Naive thymus-derived CD8-positive, alpha-beta T cell (primary cell): ENCODE measurements at regions not wholly inside any gene's neighbourhood (a gene's known extent, or its start where the extent isn't known, plus 50 kb on each side); places are given as distances from the start of the nearest gene placed in this dataset.

Experiments
- ATAC-seq, 2 donors: fragments of 150-1000 bp; cut with Tn5 transposase in 1 of 2; sonication (Bioruptor Pico), chemical (Tn5 transposase) in 1 of 2; 1 replicate in 1 of 2; 2 replicates in 1 of 2; pipeline ENCODE4 v1.10.0; 2021; ENCODE audit warnings: mild to moderate bottlenecking in 2 of 2, moderate library complexity in 2 of 2
- POLR2A ChIA-PET: fragments of 350-600 bp; sonication (Branson Sonifier 250); formaldehyde crosslinking; loops from one replicate; lab custom pipeline; 2021; ENCODE audit warnings: antibody characterized with exemption; lab: Charles Lee
- DNase-seq, 10 donors: peaks; one replicate each; pipeline versions ENCODE4 v3.0.0 to v3.0.0-alpha.2; 2020 to 2022
- H3K27ac Mint-ChIP-seq, 10 donors: one replicate each; pipeline ENCODE4 v1.8.0; 2020 to 2022; ENCODE audit warnings: mild to moderate bottlenecking in 10 of 10, mixed read lengths in 10 of 10, moderate library complexity in 4 of 10, inconsistent platforms in 1 of 10
- H3K27me3 Mint-ChIP-seq, 5 donors: one replicate each; pipeline ENCODE4 v1.8.0; 2021 to 2022; ENCODE audit warnings: mixed read lengths in 5 of 5
- H3K36me3 Mint-ChIP-seq, 3 donors: one replicate each; pipeline ENCODE4 v1.8.0; 2020 to 2022; ENCODE audit warnings: mixed read lengths in 3 of 3, mild to moderate bottlenecking in 2 of 3, inconsistent platforms in 1 of 3
- H3K4me1 Mint-ChIP-seq, 4 donors: one replicate each; pipeline ENCODE4 v1.8.0; 2021 to 2022; ENCODE audit warnings: mixed read lengths in 4 of 4
- H3K4me3 Mint-ChIP-seq, 10 donors: one replicate each; pipeline ENCODE4 v1.8.0; 2020 to 2022; ENCODE audit warnings: mild to moderate bottlenecking in 10 of 10, mixed read lengths in 10 of 10, moderate library complexity in 6 of 10, inconsistent platforms in 1 of 10
- H3K9me3 Mint-ChIP-seq, 9 donors: one replicate each; pipeline ENCODE4 v1.8.0; 2020 to 2022; ENCODE audit warnings: mixed read lengths in 9 of 9, mild to moderate bottlenecking in 3 of 9, inconsistent platforms in 1 of 9, moderate library complexity in 1 of 9

DNA sequence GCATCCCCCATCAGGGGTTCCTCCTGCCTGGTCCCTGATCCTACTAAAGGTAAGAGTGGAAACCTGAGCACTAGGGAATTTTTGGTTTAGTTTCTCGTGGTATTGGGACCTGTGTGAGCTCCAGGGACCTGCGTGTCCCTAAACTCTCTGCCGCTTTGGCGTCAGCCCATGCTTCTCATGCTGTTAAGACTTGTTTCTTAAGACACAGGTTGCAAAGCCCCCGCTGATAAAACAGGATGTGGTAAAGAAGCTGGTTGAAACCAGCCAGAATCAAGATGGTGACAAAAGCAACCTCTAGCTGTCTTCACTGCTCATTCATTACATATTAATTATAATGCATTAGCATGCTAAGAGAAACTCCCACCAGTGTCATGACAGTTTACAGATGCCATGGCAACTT is 64.6 kb downstream of the LYZL4 start:
- POLR2A ChIA-PET = interaction anchor here (0.5 to 7.1 kb wide), 15 partner anchors 9 to 156 kb away, joined by 3 to 91 read pairs (median 5); partner anchors contain the start of gene VIPR1
- peak; percentile 92 to 93 for ATAC-seq
- peak overlapping the region in 9 of 10 donors; percentile 50 to 83 (median 69) for H3K4me3 Mint-ChIP-seq
- peak overlapping the region in 9 of 10 donors; percentile 88 to 99 (median 97) for H3K27ac Mint-ChIP-seq
- peak in 8 of 10 donors; percentile 2 to 81 (median 46) for DNase-seq
- H3K36me3 Mint-ChIP-seq = peaks cover 0 to 8% (median 5%) of the 10 kb centered on the region in 3 donors
- peaks cover 0 to 14% (median 0%) of the 10 kb centered on the region in 9 donors for H3K9me3 Mint-ChIP-seq
- H3K4me1 Mint-ChIP-seq = peaks cover 33 to 54% (median 47%) of the 10 kb centered on the region in 4 donors
- H3K27me3 Mint-ChIP-seq = peaks cover 0 to 2% (median 0%) of the 10 kb centered on the region in 5 donors

DNA sequence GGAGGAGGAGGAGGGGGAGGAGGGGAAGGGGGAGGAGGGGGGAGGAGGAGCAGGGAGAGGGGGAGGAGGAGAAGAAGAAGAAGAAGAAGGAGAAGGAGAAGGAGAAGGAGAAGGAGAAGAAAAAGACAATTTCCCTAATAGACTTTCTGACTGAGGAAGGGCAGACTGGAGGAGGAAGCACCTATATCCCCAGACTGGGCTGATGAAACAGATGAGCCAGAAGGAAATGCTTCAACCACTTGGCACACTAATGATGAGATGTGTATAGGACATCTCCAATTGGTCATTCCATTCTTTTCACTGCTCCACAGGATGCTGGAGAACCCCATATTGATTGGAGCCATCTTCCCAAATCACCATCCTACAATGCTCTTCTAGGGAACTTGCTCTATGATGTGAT is 69.9 kb downstream of the LYZL4 start:
- peaks cover 11 to 18% (median 15%) of the 10 kb centered on the region in 4 donors for H3K4me1 Mint-ChIP-seq
- DNase-seq (no peak), ATAC-seq (no peak)
- POLR2A ChIA-PET = no interaction called here
- peaks cover 0 to 8% (median 5%) of the 10 kb centered on the region in 3 donors for H3K36me3 Mint-ChIP-seq
- peak overlapping the region in 1 of 10 donors; percentile 18 for H3K27ac Mint-ChIP-seq
- peaks cover 0 to 5% (median 0%) of the 10 kb centered on the region in 5 donors for H3K27me3 Mint-ChIP-seq
- no peak overlapping the region for H3K4me3 Mint-ChIP-seq
- H3K9me3 Mint-ChIP-seq = peaks cover 0 to 14% (median 0%) of the 10 kb centered on the region in 9 donors

DNA sequence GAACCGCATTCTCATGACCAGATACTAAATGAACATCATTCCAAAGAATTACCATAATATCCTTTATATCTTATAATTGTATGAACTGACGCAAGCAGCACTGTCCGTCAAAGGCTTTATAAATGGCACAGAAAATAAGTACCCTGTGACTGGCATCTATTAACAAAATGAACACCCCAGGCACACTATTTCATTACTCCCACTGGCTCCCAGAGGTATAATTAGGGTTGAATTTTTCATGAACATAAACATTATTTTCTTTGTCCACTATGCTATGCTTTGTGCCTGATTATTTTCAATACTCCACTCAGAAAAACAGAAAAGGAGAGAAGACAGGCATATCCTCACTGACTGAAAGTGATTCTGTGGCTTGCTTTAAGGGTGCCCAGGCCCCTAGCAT is 71.1 kb downstream of the LYZL4 start:
- POLR2A ChIA-PET = no interaction called here
- Mint-ChIP-seq H3K4me1 (peaks cover 4 to 16% (median 8%) of the 10 kb centered on the region in 4 donors), H3K4me3 (no peak overlapping the region)

DNA sequence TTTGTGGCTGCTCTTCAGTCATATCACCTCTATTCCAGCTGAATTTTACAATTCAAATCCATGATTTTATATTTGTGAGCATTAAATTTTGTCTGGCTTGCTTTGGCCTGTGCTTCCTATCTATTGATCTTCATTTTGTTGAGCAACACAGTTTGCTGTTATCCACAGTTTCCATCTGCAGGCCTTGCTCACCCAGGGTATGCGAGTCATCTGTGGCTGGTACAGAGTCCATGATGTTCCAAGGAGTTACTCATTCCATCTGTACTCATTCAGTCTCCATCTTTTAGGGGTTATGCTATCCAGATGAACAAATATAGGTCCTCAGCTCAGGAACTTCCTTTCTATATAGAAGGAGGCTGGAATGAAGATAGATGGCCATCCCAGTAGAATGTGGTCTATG is 70.1 kb upstream of the CCK start:
- Mint-ChIP-seq H3K4me3 (no peak overlapping the region), H3K27me3 (peaks cover 0 to 3% (median 0%) of the 10 kb centered on the region in 5 donors), H3K36me3 (no peaks in the 10 kb centered on the region), H3K4me1 (peaks cover 0 to 4% (median 0%) of the 10 kb centered on the region in 4 donors), H3K9me3 (peaks cover 0 to 3% (median 0%) of the 10 kb centered on the region in 9 donors), H3K27ac (no peak overlapping the region)
- POLR2A ChIA-PET = interaction anchor here (2.0 kb wide), 1 partner anchor 9 kb away, joined by 7 read pairs; no protein-coding TSS in a partner anchor
- no peak for DNase-seq
- no peak for ATAC-seq

More for the DNA sequence above, 71.1 kb downstream of the LYZL4 start:
- ATAC-seq = no peak
- no peak for DNase-seq
- Mint-ChIP-seq H3K27ac (no peak overlapping the region), H3K9me3 (peaks cover 0 to 14% (median 0%) of the 10 kb centered on the region in 9 donors), H3K27me3 (peaks cover 0 to 5% (median 0%) of the 10 kb centered on the region in 5 donors), H3K36me3 (peaks cover 0 to 5% (median 2%) of the 10 kb centered on the region in 3 donors)

DNA sequence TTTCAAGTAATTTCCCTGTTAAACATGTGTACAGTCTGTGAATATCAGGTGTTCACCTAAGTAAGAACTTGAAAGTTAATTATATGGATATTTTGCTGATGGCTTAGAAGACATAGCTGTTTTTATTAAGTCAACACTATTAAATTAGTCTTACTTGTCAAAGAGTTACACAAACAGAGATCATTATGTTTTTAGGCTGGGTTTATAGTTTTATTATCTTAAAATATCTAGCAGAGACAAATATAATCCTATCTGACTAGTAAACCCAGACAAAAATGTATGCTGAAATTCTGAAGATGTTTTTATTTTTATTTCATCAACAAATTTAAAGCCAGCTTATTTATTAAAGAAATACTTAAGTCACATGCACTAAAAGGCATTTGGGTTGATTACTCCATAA is 51.2 kb upstream of the CCK start:
- no peaks in the 10 kb centered on the region for H3K27me3 Mint-ChIP-seq
- ATAC-seq (no peak), DNase-seq (no peak)
- H3K9me3 Mint-ChIP-seq = peaks cover 11 to 74% (median 23%) of the 10 kb centered on the region in 9 donors
- peaks cover 0 to 39% (median 25%) of the 10 kb centered on the region in 3 donors for H3K36me3 Mint-ChIP-seq
- H3K27ac Mint-ChIP-seq = no peak overlapping the region
- POLR2A ChIA-PET = no interaction called here
- no peaks in the 10 kb centered on the region for H3K4me1 Mint-ChIP-seq
- H3K4me3 Mint-ChIP-seq = no peak overlapping the region
